Loucy (cell line): ENCODE measurements at regions not wholly inside any gene's neighbourhood (a gene's known extent, or its start where the extent isn't known, plus 50 kb on each side); places are given as distances from the start of the nearest gene placed in this dataset.

Source experiments
- H2AFZ ChIP-seq: fragments of 200-600 bp; sonication (generic); 2 replicates; pipeline ENCODE4 v1.6.0; 2016; ENCODE audit warnings: antibody characterized with exemption, mild to moderate bottlenecking, low read length, moderate library complexity
- H3F3A ChIP-seq: fragments of 200-600 bp; 2 replicates; pipeline ENCODE4 v1.6.0; 2016; ENCODE audit warnings: antibody characterized with exemption, low read depth, mild to moderate bottlenecking
- H3K27me3 ChIP-seq: fragments of 200-600 bp; sonication (generic); 2 replicates; pipeline ENCODE4 v1.6.1; 2014; ENCODE audit warnings: low read length, mild to moderate bottlenecking; ENCODE audit not compliant: insufficient read depth, poor library complexity, severe bottlenecking
- H3K36me3 ChIP-seq: fragments of 200-600 bp; sonication (generic); 2 replicates; pipeline ENCODE4 v1.6.1; 2016; ENCODE audit warnings: low read length; ENCODE audit not compliant: insufficient read depth
- H3K4me1 ChIP-seq: fragments of 200-600 bp; sonication (generic); 2 replicates; pipeline ENCODE4 v1.5.1; 2014; ENCODE audit warnings: low read length, mild to moderate bottlenecking; ENCODE audit not compliant: insufficient read depth, poor library complexity, severe bottlenecking
- H3K4me2 ChIP-seq: fragments of 200-600 bp; sonication (generic); 2 replicates; pipeline ENCODE4 v1.6.0; 2014; ENCODE audit warnings: antibody characterized with exemption, low read length, low read depth, mild to moderate bottlenecking; ENCODE audit not compliant: poor library complexity, severe bottlenecking
- H3K4me3 ChIP-seq: fragments of 200-600 bp; sonication (generic); 2 replicates; pipeline ENCODE4 v1.5.1; 2014; ENCODE audit warnings: low read length, mild to moderate bottlenecking, mixed read lengths; ENCODE audit not compliant: poor library complexity, severe bottlenecking
- H3K79me2 ChIP-seq: fragments of 200-600 bp; sonication (generic); 2 replicates; pipeline ENCODE4 v1.6.1; 2014; ENCODE audit warnings: low read length; ENCODE audit not compliant: insufficient read depth
- H3K9ac ChIP-seq: fragments of 200-600 bp; sonication (generic); 2 replicates; pipeline ENCODE4 v1.6.0; 2014; ENCODE audit warnings: mild to moderate bottlenecking, low read depth, low read length, moderate library complexity; ENCODE audit not compliant: poor library complexity, severe bottlenecking
- H3K9me2 ChIP-seq: fragments of 200-600 bp; sonication (generic); replicated peaks from 2 replicates; pipeline ENCODE4 v1.6.1; 2016; ENCODE audit warnings: low read depth, low read length, mixed read lengths
- H3K9me3 ChIP-seq: fragments of 200-600 bp; sonication (generic); 2 replicates; pipeline ENCODE4 v1.6.1; 2014; ENCODE audit warnings: mild to moderate bottlenecking, antibody characterized with exemption, low read length, low read depth; ENCODE audit not compliant: insufficient read depth
- H4K20me1 ChIP-seq: fragments of 200-600 bp; sonication (generic); 2 replicates; pipeline ENCODE4 v1.6.0; 2014; ENCODE audit warnings: antibody characterized with exemption, low read length, mild to moderate bottlenecking; ENCODE audit not compliant: insufficient read depth, poor library complexity, severe bottlenecking
- EZH2phosphoT487 ChIP-seq: fragments of 200-600 bp; IDR thresholded peaks from 2 replicates; pipeline ENCODE4 v1.6.1; 2018; ENCODE audit warnings: antibody characterized with exemption, mild to moderate bottlenecking, moderate library complexity, borderline replicate concordance
- TF ChIP-seq, protein P1 (sequence below): fragments of 200-600 bp; sonication (generic); conservative IDR thresholded peaks from 2 replicates; pipeline ENCODE4 v1.5.1; 2014; ENCODE audit warnings: mild to moderate bottlenecking, antibody characterized with exemption, low read length

- H3K4me3 ChIP-seq, result no peak overlapping the region
- no peaks in the 10 kb centered on the region for H3K9me2 ChIP-seq
- H4K20me1 ChIP-seq, result no peaks in the 10 kb centered on the region
- H3F3A ChIP-seq, result no peaks in the 10 kb centered on the region
- H3K4me1 ChIP-seq, result no peaks in the 10 kb centered on the region
- H3K27me3 ChIP-seq, result no peaks in the 10 kb centered on the region
- TF ChIP-seq EZH2phosphoT487, result no peak
- TF ChIP-seq, protein P1, sequence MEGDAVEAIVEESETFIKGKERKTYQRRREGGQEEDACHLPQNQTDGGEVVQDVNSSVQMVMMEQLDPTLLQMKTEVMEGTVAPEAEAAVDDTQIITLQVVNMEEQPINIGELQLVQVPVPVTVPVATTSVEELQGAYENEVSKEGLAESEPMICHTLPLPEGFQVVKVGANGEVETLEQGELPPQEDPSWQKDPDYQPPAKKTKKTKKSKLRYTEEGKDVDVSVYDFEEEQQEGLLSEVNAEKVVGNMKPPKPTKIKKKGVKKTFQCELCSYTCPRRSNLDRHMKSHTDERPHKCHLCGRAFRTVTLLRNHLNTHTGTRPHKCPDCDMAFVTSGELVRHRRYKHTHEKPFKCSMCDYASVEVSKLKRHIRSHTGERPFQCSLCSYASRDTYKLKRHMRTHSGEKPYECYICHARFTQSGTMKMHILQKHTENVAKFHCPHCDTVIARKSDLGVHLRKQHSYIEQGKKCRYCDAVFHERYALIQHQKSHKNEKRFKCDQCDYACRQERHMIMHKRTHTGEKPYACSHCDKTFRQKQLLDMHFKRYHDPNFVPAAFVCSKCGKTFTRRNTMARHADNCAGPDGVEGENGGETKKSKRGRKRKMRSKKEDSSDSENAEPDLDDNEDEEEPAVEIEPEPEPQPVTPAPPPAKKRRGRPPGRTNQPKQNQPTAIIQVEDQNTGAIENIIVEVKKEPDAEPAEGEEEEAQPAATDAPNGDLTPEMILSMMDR, result no peak
- no peaks in the 10 kb centered on the region for H3K36me3 ChIP-seq
- no peak overlapping the region for H3K4me2 ChIP-seq
- H3K79me2 ChIP-seq, result no peaks in the 10 kb centered on the region
- no peak overlapping the region for H3K9ac ChIP-seq
- no peaks in the 10 kb centered on the region for H3K9me3 ChIP-seq
- H2AFZ ChIP-seq, result no peak overlapping the region
Observed at GRCh38 chr1:88052167-88052566, 631.9 kb upstream of the PKN2 start.

GRCh38 chr1:88053065-88053464, 631.0 kb upstream of the PKN2 start:
- Histone ChIP-seq H3K27me3 (no peaks in the 10 kb centered on the region), H3K79me2 (no peaks in the 10 kb centered on the region), H2AFZ (no peak overlapping the region), H3K4me2 (no peak overlapping the region), H3K4me3 (no peak overlapping the region), H3K4me1 (no peaks in the 10 kb centered on the region), H3K9ac (no peak overlapping the region), H3K9me3 (no peaks in the 10 kb centered on the region), H4K20me1 (no peaks in the 10 kb centered on the region), H3F3A (no peaks in the 10 kb centered on the region), H3K36me3 (no peaks in the 10 kb centered on the region), H3K9me2 (no peaks in the 10 kb centered on the region)
- TF ChIP-seq, protein P1, result no peak
- no peak for TF ChIP-seq EZH2phosphoT487

- no peaks in the 10 kb centered on the region for H3K4me1 ChIP-seq
- H3K9me3 ChIP-seq, result no peaks in the 10 kb centered on the region
- H3K79me2 ChIP-seq, result no peaks in the 10 kb centered on the region
- TF ChIP-seq, protein P1, result no peak
- TF ChIP-seq EZH2phosphoT487, result no peak
- H3K9ac ChIP-seq, result no peak overlapping the region
- no peak overlapping the region for H2AFZ ChIP-seq
- H3K4me2 ChIP-seq, result no peak overlapping the region
- H3K4me3 ChIP-seq, result no peak overlapping the region
- no peaks in the 10 kb centered on the region for H3K27me3 ChIP-seq
- H3F3A ChIP-seq, result no peaks in the 10 kb centered on the region
- H3K36me3 ChIP-seq, result no peaks in the 10 kb centered on the region
- no peaks in the 10 kb centered on the region for H4K20me1 ChIP-seq
- no peaks in the 10 kb centered on the region for H3K9me2 ChIP-seq
Observed at GRCh38 chr1:88056881-88057280, 627.2 kb upstream of the PKN2 start.
